Mesenchymal stem cell (in vitro differentiated cells and primary cell): ENCODE measurements at regions not wholly inside any gene's neighbourhood (a gene's known extent, or its start where the extent isn't known, plus 50 kb on each side); places are given as distances from the start of the nearest gene placed in this dataset.

ENCODE experiments used
- DNase-seq: peaks from one replicate; pipeline ENCODE4 v3.0.0-alpha.2; 2013
- H2AFZ ChIP-seq: one replicate; pipeline ENCODE4 v1.6.1; 2013; ENCODE audit warnings: low read depth, mild to moderate bottlenecking, control low read depth, inconsistent platforms, low read length, moderate library complexity
- H2AK5ac ChIP-seq: 2 replicates; pipeline ENCODE4 v1.6.1; 2013; ENCODE audit warnings: low read length, moderate library complexity, mild to moderate bottlenecking, inconsistent platforms; ENCODE audit not compliant: severe bottlenecking
- H2BK120ac ChIP-seq: one replicate; pipeline ENCODE4 v1.6.1; 2013; ENCODE audit warnings: low read depth, mild to moderate bottlenecking, inconsistent platforms, low read length, moderate library complexity
- H2BK12ac ChIP-seq, 2 experiments: one replicate each; pipeline ENCODE4 v1.6.1; 2013; ENCODE audit warnings: inconsistent platforms in 2 of 2, low read length in 2 of 2, mild to moderate bottlenecking in 2 of 2, moderate library complexity in 2 of 2, control low read depth in 1 of 2
- H2BK15ac ChIP-seq: one replicate; pipeline ENCODE4 v1.6.1; 2013; ENCODE audit warnings: mild to moderate bottlenecking, low read depth, inconsistent platforms; ENCODE audit not compliant: poor library complexity, severe bottlenecking
- H2BK5ac ChIP-seq: 2 replicates; pipeline ENCODE4 v1.6.1; 2013; ENCODE audit warnings: low read depth, mild to moderate bottlenecking, low read length, control low read depth, inconsistent platforms; ENCODE audit not compliant: poor library complexity, severe bottlenecking
- H3K14ac ChIP-seq, 2 experiments: one replicate each; pipeline ENCODE4 v1.6.1; 2013; ENCODE audit warnings: inconsistent platforms in 2 of 2, low read length in 2 of 2, control low read depth in 1 of 2, mild to moderate bottlenecking in 1 of 2, moderate library complexity in 1 of 2
- H3K18ac ChIP-seq, 2 experiments: one replicate each; pipeline ENCODE4 v1.6.1; 2013; ENCODE audit warnings: inconsistent platforms in 2 of 2, low read length in 2 of 2, control low read depth in 1 of 2, low read depth in 1 of 2, mild to moderate bottlenecking in 1 of 2
- H3K23ac ChIP-seq, 2 experiments: one replicate each; pipeline ENCODE4 v1.6.1; 2013; ENCODE audit warnings: inconsistent platforms in 2 of 2, low read length in 2 of 2, mild to moderate bottlenecking in 2 of 2, moderate library complexity in 2 of 2, control low read depth in 1 of 2
- H3K27ac ChIP-seq: 2 replicates; pipeline ENCODE4 v1.5.1; 2013; ENCODE audit warnings: mild to moderate bottlenecking, moderate library complexity, low read length, control low read depth, inconsistent platforms; ENCODE audit not compliant: poor library complexity, severe bottlenecking
- H3K27me3 ChIP-seq, 2 experiments: 2 replicates each; pipeline versions ENCODE4 v1.6.1 to v1.7.0; 2013; ENCODE audit warnings: low read length in 2 of 2, mild to moderate bottlenecking in 2 of 2, moderate library complexity in 2 of 2, control low read depth in 1 of 2, inconsistent platforms in 1 of 2; ENCODE audit not compliant: control insufficient read depth in 1 of 2, insufficient read depth in 1 of 2
- H3K36me3 ChIP-seq, 2 experiments: 2 replicates each; pipeline versions ENCODE4 v1.6.1 to v1.7.0; 2013; ENCODE audit warnings: low read length in 2 of 2, control low read depth in 1 of 2, inconsistent platforms in 1 of 2, low read depth in 1 of 2, mild to moderate bottlenecking in 1 of 2; ENCODE audit not compliant: insufficient read depth in 2 of 2, control insufficient read depth in 1 of 2
- H3K4ac ChIP-seq, 2 experiments: one replicate each; pipeline ENCODE4 v1.6.1; 2013; ENCODE audit warnings: inconsistent platforms in 2 of 2, low read length in 2 of 2, mild to moderate bottlenecking in 2 of 2, moderate library complexity in 2 of 2, control low read depth in 1 of 2, low read depth in 1 of 2
- H3K4me1 ChIP-seq: 2 replicates; pipeline ENCODE4 v1.6.1; 2013; ENCODE audit warnings: low read depth, low read length, control low read depth; ENCODE audit not compliant: control insufficient read depth, insufficient read depth
- H3K4me2 ChIP-seq: 2 replicates; pipeline ENCODE4 v1.6.1; 2013; ENCODE audit warnings: low read length, mild to moderate bottlenecking, inconsistent platforms; ENCODE audit not compliant: poor library complexity, severe bottlenecking
- H3K4me3 ChIP-seq, 2 experiments: 2 replicates each; pipeline versions ENCODE4 v1.5.1 to v1.7.0; 2013; ENCODE audit warnings: low read length in 2 of 2, mild to moderate bottlenecking in 2 of 2, control low read depth in 1 of 2, low read depth in 1 of 2; ENCODE audit not compliant: insufficient read depth in 1 of 2
- H3K79me1 ChIP-seq: replicated peaks from 2 replicates; pipeline ENCODE4 v1.6.1; 2013; ENCODE audit warnings: mild to moderate bottlenecking, control low read depth, low read length, inconsistent platforms; ENCODE audit not compliant: poor library complexity, severe bottlenecking
- H3K9ac ChIP-seq: 2 replicates; pipeline ENCODE4 v1.7.0; 2013; ENCODE audit warnings: mild to moderate bottlenecking, low read length, moderate library complexity
- H3K9me3 ChIP-seq: 2 replicates; pipeline ENCODE4 v1.7.0; 2013; ENCODE audit warnings: mild to moderate bottlenecking, low read length; ENCODE audit not compliant: control insufficient read depth
- H4K8ac ChIP-seq: one replicate; pipeline ENCODE4 v1.6.1; 2013; ENCODE audit warnings: inconsistent platforms, mild to moderate bottlenecking, low read length, moderate library complexity
- H4K91ac ChIP-seq: one replicate; pipeline ENCODE4 v1.6.1; 2013; ENCODE audit warnings: mild to moderate bottlenecking, low read length, inconsistent platforms
- WGBS: methylation state at CpG from one replicate; pipeline ENCODE4 v1.1.7; 2013; ENCODE audit warnings: mixed read lengths; 5-methylcytosine and 5-hydroxymethylcytosine counted together

GRCh38 chr14:28875934-28876571 lies 109.5 kb downstream of the FOXG1 start:
- no peak for DNase-seq
- no peak overlapping the region for H2BK5ac ChIP-seq
- no peaks in the 10 kb centered on the region for H3K79me1 ChIP-seq
- no peak overlapping the region for H2AK5ac ChIP-seq
- H3K27me3 ChIP-seq = no peaks in the 10 kb centered on the region
- WGBS = 33% methylated on average over 1 of the region's 3 CpGs
- no peaks in the 10 kb centered on the region for H3K9me3 ChIP-seq
- no peaks in the 10 kb centered on the region for H3K36me3 ChIP-seq
- no peak overlapping the region for H3K4me3 ChIP-seq
- H3K9ac ChIP-seq = no peak overlapping the region
- H4K8ac ChIP-seq = no peak overlapping the region
- no peak overlapping the region for H2AFZ ChIP-seq
- H2BK12ac ChIP-seq = no peak overlapping the region
- H2BK15ac ChIP-seq = no peak overlapping the region
- no peaks in the 10 kb centered on the region for H3K4me1 ChIP-seq
- no peak overlapping the region for H3K23ac ChIP-seq
- no peak overlapping the region for H2BK120ac ChIP-seq
- no peak overlapping the region for H3K27ac ChIP-seq
- H4K91ac ChIP-seq = no peak overlapping the region
- no peak overlapping the region for H3K18ac ChIP-seq
- H3K14ac ChIP-seq = no peak overlapping the region
- H3K4ac ChIP-seq = no peak overlapping the region
- no peak overlapping the region for H3K4me2 ChIP-seq

DNA sequence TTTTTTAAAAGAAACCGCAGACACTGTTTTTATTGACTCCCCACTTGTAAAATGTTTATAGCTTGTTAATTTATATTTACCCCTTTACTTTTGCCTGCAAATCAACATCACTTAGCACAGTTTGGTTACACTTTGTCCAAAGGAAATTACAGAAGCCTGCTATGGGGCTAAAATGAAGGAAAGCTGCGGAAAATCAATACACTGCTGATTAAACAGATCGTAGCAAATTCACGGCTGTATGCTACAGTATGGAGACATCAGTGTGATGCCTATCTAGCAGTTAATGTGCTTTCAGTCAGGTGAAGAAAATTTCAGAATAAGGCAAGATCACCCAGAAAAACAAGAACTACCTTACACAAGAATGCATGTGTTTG lies 110.0 kb downstream of the FOXG1 start:
- no peak overlapping the region for H3K4ac ChIP-seq
- no peaks in the 10 kb centered on the region for H3K9me3 ChIP-seq
- H3K27ac ChIP-seq = no peak overlapping the region
- 92% methylated on average over 2 of the region's 4 CpGs for WGBS
- H3K36me3 ChIP-seq = no peaks in the 10 kb centered on the region
- no peak overlapping the region for H2BK12ac ChIP-seq
- no peak overlapping the region for H2AFZ ChIP-seq
- no peak for DNase-seq
- H3K79me1 ChIP-seq = no peaks in the 10 kb centered on the region
- H2AK5ac ChIP-seq = no peak overlapping the region
- no peak overlapping the region for H3K4me3 ChIP-seq
- no peak overlapping the region for H3K9ac ChIP-seq
- no peak overlapping the region for H3K18ac ChIP-seq
- no peak overlapping the region for H4K8ac ChIP-seq
- H2BK5ac ChIP-seq = no peak overlapping the region
- no peaks in the 10 kb centered on the region for H3K4me1 ChIP-seq
- no peak overlapping the region for H4K91ac ChIP-seq
- no peak overlapping the region for H2BK15ac ChIP-seq
- H3K4me2 ChIP-seq = no peak overlapping the region
- no peak overlapping the region for H3K23ac ChIP-seq
- H3K14ac ChIP-seq = no peak overlapping the region
- H3K27me3 ChIP-seq = no peaks in the 10 kb centered on the region
- H2BK120ac ChIP-seq = no peak overlapping the region

GRCh38 chr14:28877923-28878322 lies 111.3 kb downstream of the FOXG1 start:
- no peak overlapping the region for H4K91ac ChIP-seq

DNA sequence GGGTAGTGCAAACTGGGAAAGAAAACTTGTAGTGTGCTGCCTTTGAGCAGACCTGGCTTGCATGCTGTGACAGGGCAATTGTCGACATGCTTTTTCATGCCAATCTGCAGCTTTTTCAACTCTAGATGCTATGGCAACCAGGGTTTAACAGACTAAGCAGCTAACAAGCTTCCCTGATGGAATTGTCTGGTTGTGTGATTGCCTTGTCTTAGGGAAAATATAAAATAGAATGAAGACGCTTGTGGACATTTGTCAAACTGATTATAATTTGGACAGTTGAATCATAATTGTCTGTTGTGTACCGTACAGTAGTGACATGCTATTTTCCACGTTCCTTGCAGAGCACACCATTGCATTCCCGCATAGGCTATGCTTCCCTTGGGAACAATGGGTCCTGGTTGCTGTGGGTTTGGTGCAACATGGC lies 113.0 kb downstream of the FOXG1 start:
- WGBS = 73% methylated on average over 5 of the region's 5 CpGs
- Histone ChIP-seq H3K14ac (no peak overlapping the region), H3K79me1 (no peaks in the 10 kb centered on the region), H3K4me3 (no peak overlapping the region), H2BK120ac (no peak overlapping the region), H2BK5ac (no peak overlapping the region), H3K36me3 (no peaks in the 10 kb centered on the region), H3K18ac (no peak overlapping the region), H3K4ac (no peak overlapping the region), H3K4me1 (no peaks in the 10 kb centered on the region), H3K9ac (no peak overlapping the region), H3K27me3 (no peaks in the 10 kb centered on the region), H2AK5ac (no peak overlapping the region), H2BK15ac (no peak overlapping the region), H3K27ac (no peak overlapping the region), H2AFZ (no peak overlapping the region), H4K91ac (no peak overlapping the region), H3K23ac (no peak overlapping the region), H2BK12ac (no peak overlapping the region), H3K9me3 (no peaks in the 10 kb centered on the region), H3K4me2 (no peak overlapping the region), H4K8ac (no peak overlapping the region)
- no peak for DNase-seq

More at GRCh38 chr14:28877923-28878322, 111.3 kb downstream of the FOXG1 start:
- Histone ChIP-seq H3K36me3 (no peaks in the 10 kb centered on the region), H3K27me3 (no peaks in the 10 kb centered on the region), H2BK120ac (no peak overlapping the region), H3K27ac (no peak overlapping the region), H2BK5ac (no peak overlapping the region), H2BK12ac (no peak overlapping the region), H3K23ac (no peak overlapping the region), H2AK5ac (no peak overlapping the region), H3K18ac (no peak overlapping the region), H2BK15ac (no peak overlapping the region), H3K9me3 (no peaks in the 10 kb centered on the region), H3K9ac (no peak overlapping the region), H4K8ac (no peak overlapping the region), H3K4me2 (no peak overlapping the region), H3K79me1 (no peaks in the 10 kb centered on the region), H3K4ac (no peak overlapping the region), H3K4me1 (no peaks in the 10 kb centered on the region), H3K4me3 (no peak overlapping the region), H3K14ac (no peak overlapping the region), H2AFZ (no peak overlapping the region)
- DNase-seq = no peak
